GM10266 (cell line): ENCODE measurements at regions not wholly inside any gene's neighbourhood (a gene's known extent, or its start where the extent isn't known, plus 50 kb on each side); places are given as distances from the start of the nearest gene placed in this dataset.
"Not testable (repeated sequence)": the region's sequence is repeated elsewhere in the genome, so short reads cannot be mapped to it uniquely, and the experiment has no call there.

ENCODE experiments used
- DNase-seq: peaks from one replicate; pipeline ENCODE4 v3.0.0; 2012; ENCODE audit errors: extremely low spot score
- CTCF ChIP-seq: IDR thresholded peaks from 2 replicates; pipeline ENCODE4 v1.5.1; 2012; ENCODE audit warnings: mild to moderate bottlenecking, low read depth; ENCODE audit not compliant: control insufficient read depth, insufficient read depth; ENCODE audit errors: missing control alignments

- DNase-seq, result no peak
- TF ChIP-seq CTCF, result no peak
Measured at GRCh38 chr10:120791316-120791715, 59.8 kb upstream of the WDR11 start.

- no peak for DNase-seq
- TF ChIP-seq CTCF, result no peak
Measured at GRCh38 chr10:120793088-120793487, 58.1 kb upstream of the WDR11 start.

GRCh38 chr10:120794390-120794789 lies 56.8 kb upstream of the WDR11 start:
- no peak for TF ChIP-seq CTCF
- no peak for DNase-seq

GRCh38 chr10:120798276-120798675 lies 52.9 kb upstream of the WDR11 start:
- DNase-seq, result not testable (repeated sequence)

GRCh38 chr10:120799849-120800248 lies 51.3 kb upstream of the WDR11 start:
- no peak for DNase-seq
- TF ChIP-seq CTCF, result no peak

- no peak for TF ChIP-seq CTCF
Measured at GRCh38 chr10:120800528-120801323, 50.4 kb upstream of the WDR11 start.

More at GRCh38 chr10:120800528-120801323, 50.4 kb upstream of the WDR11 start:
- no peak for DNase-seq
